Activated CD8-positive, alpha-beta memory T cell treated with anti-CD3 and anti-CD28 coated beads, Interleukin-2, amount 10 ng/mL, durations not matched to agents 7 days and 5 days (primary cell): ENCODE measurements at regions not wholly inside any gene's neighbourhood (a gene's known extent, or its start where the extent isn't known, plus 50 kb on each side); places are given as distances from the start of the nearest gene placed in this dataset.

Source experiments
- ATAC-seq: fragments of 150-1000 bp; cut with Tn5 transposase; one replicate; pipeline ENCODE4 v1.10.0; 2021; ENCODE audit warnings: moderate library complexity
- CTCF ChIA-PET: fragments of 350-600 bp; sonication (Branson Sonifier 250); formaldehyde crosslinking; loops from one replicate; lab custom pipeline; 2021; ENCODE audit warnings: antibody characterized with exemption; lab: Charles Lee
- DNase-seq: peaks from one replicate; pipeline ENCODE4 v3.0.0-alpha.2; 2020
- H3K27ac Mint-ChIP-seq: one replicate; pipeline ENCODE4 v1.8.0; 2021; ENCODE audit warnings: mild to moderate bottlenecking, mixed read lengths
- H3K27me3 Mint-ChIP-seq: one replicate; pipeline ENCODE4 v1.8.0; 2021; ENCODE audit warnings: mixed read lengths
- H3K36me3 Mint-ChIP-seq: one replicate; pipeline ENCODE4 v1.8.0; 2021; ENCODE audit warnings: mild to moderate bottlenecking, mixed read lengths
- H3K4me1 Mint-ChIP-seq: one replicate; pipeline ENCODE4 v1.8.0; 2021; ENCODE audit warnings: mixed read lengths
- H3K4me3 Mint-ChIP-seq: one replicate; pipeline ENCODE4 v1.8.0; 2021; ENCODE audit warnings: mild to moderate bottlenecking, moderate library complexity, mixed read lengths
- H3K9me3 Mint-ChIP-seq: one replicate; pipeline ENCODE4 v1.8.0; 2022; ENCODE audit warnings: low read depth, mixed read lengths

DNA sequence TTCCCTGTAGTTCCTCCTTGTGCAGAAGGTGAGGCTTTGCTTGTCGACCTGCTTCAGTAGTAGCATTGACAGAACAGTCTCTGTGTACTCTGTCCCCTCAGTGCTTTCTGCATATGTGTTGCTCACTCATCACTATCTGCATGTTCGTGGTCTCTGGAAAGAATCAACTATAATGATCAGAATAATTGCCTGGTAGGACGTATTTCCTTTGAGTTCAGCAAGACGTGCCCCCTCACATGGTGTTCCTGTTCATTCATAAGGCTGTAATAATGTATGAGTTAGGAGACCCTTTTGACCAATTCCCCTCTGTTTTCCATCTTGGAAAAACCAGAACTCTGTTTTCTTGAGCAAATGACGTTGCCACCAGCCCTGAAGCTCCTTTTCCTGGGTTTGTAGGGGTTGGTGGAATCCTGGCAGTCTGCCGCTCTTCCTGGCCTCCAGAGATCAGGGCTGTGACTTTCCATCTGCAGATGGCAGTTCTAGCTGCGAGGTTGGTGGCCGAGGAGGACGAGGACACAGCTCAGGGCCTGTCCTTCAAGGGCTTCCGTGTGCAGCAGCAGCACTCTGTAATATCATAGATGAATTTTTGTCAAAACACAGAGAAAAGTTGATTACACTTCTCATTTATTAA lies 61.9 kb downstream of the EXOSC2 start:
- Mint-ChIP-seq H3K9me3 (no peaks in the 10 kb centered on the region), H3K4me3 (no peak overlapping the region), H3K4me1 (peaks cover 2% of the 10 kb centered on the region), H3K36me3 (no peaks in the 10 kb centered on the region), H3K27ac (no peak overlapping the region), H3K27me3 (no peaks in the 10 kb centered on the region)
- no peak for ATAC-seq
- no peak for DNase-seq
- CTCF ChIA-PET: interaction anchor here (1.7 kb wide), 2 partner anchors 9 to 14 kb away, joined by 4 read pairs; no protein-coding TSS in a partner anchor

DNA sequence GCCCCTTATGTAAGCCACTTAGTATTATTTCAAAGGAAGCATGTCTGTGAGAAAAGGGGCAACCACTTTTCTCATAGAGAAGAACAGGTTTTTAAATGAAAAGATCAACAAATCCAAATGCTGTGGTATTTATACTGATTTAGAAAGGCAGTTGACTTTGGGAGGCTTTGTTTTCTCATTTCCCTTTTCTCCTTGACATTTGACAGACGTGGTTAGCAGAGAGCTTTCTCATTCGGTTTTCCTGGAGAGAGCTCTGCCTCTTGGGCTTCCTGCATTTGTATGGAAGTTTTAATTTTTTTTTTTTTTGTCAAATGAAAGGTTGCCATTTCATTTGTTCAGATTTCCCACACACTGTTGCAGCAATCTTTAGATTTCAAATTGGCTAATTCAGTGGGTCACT lies 62.5 kb downstream of the EXOSC2 start:
- CTCF ChIA-PET: interaction anchor here (0.8 to 1.7 kb wide), 2 partner anchors 9 to 290 kb away, joined by 3 to 4 read pairs; no protein-coding TSS in a partner anchor

DNA sequence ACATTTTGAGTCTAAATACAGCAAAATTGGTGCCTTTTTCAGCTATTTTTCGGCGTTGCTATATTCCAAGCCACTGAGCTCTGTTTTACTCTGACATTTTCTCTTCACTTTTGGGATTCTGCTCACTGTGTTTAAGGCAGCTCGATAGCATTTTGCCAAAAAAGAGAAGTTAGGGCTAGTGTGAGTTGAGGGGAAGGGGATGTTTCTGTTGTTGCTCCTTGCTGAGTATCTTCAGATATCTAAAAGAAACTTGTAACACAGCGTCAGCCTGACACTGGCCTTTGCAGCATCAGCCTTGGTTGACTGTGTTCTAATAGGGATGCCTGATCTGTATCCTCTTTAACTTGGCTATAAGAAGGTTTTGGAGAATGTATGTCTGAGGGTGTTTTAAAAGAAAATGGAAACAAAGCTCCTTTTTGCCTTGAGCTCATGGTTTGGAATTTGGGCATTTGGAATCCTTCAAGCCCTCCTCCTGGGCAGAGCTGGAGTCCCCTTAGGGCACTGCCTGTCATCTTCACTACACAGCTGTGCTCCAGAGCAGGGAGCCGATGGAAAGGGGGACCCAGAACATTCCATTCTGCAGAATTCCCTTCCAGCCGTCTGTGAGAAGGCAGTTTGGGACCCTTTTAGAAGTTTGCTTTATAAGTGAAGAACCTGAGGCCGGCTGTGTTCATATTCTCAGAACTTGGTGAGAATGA lies 63.0 kb downstream of the EXOSC2 start:
- CTCF ChIA-PET: interaction anchor here (0.8 to 1.7 kb wide), 3 partner anchors 8 to 291 kb away, joined by 3 to 4 read pairs (median 3); no protein-coding TSS in a partner anchor
- no peaks in the 10 kb centered on the region for H3K27me3 Mint-ChIP-seq
- no peak overlapping the region for H3K4me3 Mint-ChIP-seq
- H3K4me1 Mint-ChIP-seq: peaks cover 7% of the 10 kb centered on the region
- no peaks in the 10 kb centered on the region for H3K36me3 Mint-ChIP-seq
- H3K27ac Mint-ChIP-seq: no peak overlapping the region
- no peak for DNase-seq
- H3K9me3 Mint-ChIP-seq: no peaks in the 10 kb centered on the region
- no peak for ATAC-seq

More for the DNA sequence above, 62.5 kb downstream of the EXOSC2 start:
- Mint-ChIP-seq H3K27me3 (no peaks in the 10 kb centered on the region), H3K36me3 (no peaks in the 10 kb centered on the region), H3K4me1 (peaks cover 2% of the 10 kb centered on the region), H3K27ac (no peak overlapping the region), H3K4me3 (no peak overlapping the region), H3K9me3 (no peaks in the 10 kb centered on the region)
- no peak for DNase-seq
- no peak for ATAC-seq

DNA sequence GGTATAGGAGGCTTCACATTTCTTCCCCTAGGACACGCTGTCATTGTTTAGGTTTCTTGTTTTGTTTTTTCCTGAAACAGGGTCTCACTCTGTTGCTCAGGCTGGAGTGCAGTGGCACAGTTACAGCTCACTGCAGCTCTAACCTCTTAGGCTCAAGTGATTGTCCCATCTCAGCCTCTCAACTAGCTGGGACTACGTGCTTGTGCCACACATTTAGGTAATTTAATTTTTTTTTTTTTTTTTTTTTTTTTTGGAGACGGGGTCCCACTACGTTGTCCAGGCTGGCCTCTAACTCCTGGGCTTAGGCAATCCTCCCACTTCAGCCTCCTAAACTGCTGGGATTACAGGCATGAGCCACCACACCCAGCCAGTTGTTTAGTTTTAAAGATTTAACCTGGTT lies 66.2 kb downstream of the EXOSC2 start:
- DNase-seq (no peak), ATAC-seq (no peak)
- H3K9me3 Mint-ChIP-seq: no peaks in the 10 kb centered on the region
- CTCF ChIA-PET: interaction anchor here (0.8 to 1.2 kb wide), 3 partner anchors 106 to 287 kb away, joined by 3 read pairs; no protein-coding TSS in a partner anchor
- no peak overlapping the region for H3K4me3 Mint-ChIP-seq
- H3K27me3 Mint-ChIP-seq: no peaks in the 10 kb centered on the region
- peaks cover 28% of the 10 kb centered on the region for H3K4me1 Mint-ChIP-seq
- H3K36me3 Mint-ChIP-seq: no peaks in the 10 kb centered on the region
- H3K27ac Mint-ChIP-seq: no peak overlapping the region

DNA sequence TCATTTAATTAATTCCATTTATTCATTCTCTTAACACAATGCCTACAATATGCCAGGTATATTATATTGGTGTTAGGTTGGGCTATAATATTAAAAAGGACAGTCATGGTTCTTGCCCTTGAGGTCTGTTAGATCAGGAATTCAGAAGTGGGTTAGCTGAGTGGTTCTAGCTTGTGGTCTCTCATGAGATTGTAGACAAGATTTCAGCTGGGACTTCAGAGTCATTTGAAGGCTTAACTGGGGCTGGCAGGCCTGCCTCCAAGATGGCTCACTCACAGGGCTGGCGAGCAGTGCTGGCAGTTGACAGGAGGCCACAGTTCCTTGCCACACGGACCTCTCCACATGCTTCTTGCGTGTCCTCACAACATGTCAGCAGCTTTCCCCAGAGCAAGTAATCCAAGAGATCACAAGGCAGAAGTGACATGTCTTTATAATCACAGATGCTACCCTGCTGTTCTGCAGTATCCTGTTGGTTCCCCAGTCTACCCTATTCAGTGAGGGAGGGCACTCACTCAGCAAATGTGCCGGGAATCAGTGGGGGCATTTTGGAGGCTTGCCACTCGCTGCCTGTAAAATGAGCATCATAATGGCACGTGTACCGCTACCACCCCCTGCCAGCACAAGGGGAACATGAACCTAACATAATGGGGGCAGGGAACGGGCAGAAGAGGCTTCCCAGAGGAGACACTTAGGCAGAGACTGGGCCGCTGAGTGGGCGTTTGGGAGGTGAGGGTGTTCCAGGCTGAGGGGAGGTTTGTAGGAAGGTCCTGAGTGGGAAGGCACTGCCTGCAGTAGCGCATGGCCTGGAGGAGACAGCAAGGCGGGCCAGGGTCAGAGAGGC lies 70.0 kb downstream of the EXOSC2 start:
- peak; percentile 39 for DNase-seq
- ATAC-seq: no peak
- CTCF ChIA-PET: interaction anchor here (1.3 kb wide), 1 partner anchor 8 kb away, joined by 4 read pairs; no protein-coding TSS in a partner anchor
- Mint-ChIP-seq H3K27ac (peak overlapping the region; percentile 38), H3K27me3 (no peaks in the 10 kb centered on the region), H3K4me1 (peaks cover 56% of the 10 kb centered on the region), H3K9me3 (no peaks in the 10 kb centered on the region), H3K4me3 (no peak overlapping the region), H3K36me3 (no peaks in the 10 kb centered on the region)

DNA sequence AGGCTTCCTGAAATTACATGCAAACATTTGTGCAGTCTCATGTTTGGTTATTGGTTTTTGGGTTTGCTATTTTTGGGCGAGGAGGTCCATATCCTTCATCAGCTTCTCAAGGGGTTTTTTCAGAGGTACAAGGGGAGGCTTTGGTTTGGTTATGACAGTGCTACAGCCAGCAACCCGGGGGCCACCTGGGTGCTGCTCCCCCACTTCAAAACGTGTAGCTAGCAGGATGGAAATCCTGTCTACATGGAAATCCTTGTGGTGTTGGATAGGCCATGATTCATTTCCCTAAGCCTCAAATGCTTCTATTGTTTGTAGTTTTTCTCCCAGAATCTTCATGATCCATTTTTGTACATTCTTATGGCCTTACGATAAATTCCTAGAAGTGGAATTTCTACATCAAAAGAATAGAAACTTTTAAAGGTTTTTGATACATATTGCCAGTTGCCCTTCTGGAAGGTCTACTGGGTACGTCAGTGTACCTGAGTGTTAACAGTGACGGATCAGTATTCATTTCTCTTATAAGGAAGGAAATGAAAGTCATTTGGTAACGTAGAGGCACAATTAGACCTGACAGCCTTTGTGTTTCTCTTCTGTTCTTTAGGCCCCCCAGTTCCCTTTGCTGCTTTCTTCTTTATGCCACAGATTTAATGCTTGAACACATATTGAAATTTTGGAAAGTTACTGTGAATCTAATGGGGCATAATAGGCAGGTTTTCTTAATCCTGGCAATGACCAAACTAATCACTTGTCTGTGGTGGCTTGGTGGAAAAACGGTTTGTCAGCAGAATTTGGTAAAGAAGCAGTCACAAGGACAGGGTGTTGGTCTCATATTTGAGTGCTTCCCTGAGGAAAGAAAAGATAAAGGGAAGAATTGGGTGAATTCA lies 69.7 kb upstream of the ABL1 start:
- H3K27me3 Mint-ChIP-seq: no peaks in the 10 kb centered on the region
- peaks cover 56% of the 10 kb centered on the region for H3K4me1 Mint-ChIP-seq
- ATAC-seq: peak; percentile 63
- no peaks in the 10 kb centered on the region for H3K9me3 Mint-ChIP-seq
- peak overlapping the region; percentile 68 for H3K27ac Mint-ChIP-seq
- peak overlapping the region; percentile 4 for H3K4me3 Mint-ChIP-seq
- CTCF ChIA-PET: interaction anchor here (0.6 to 1.3 kb wide), 2 partner anchors 9 to 34 kb away, joined by 3 to 4 read pairs; no protein-coding TSS in a partner anchor
- H3K36me3 Mint-ChIP-seq: no peaks in the 10 kb centered on the region
- DNase-seq: peak; percentile 57

DNA sequence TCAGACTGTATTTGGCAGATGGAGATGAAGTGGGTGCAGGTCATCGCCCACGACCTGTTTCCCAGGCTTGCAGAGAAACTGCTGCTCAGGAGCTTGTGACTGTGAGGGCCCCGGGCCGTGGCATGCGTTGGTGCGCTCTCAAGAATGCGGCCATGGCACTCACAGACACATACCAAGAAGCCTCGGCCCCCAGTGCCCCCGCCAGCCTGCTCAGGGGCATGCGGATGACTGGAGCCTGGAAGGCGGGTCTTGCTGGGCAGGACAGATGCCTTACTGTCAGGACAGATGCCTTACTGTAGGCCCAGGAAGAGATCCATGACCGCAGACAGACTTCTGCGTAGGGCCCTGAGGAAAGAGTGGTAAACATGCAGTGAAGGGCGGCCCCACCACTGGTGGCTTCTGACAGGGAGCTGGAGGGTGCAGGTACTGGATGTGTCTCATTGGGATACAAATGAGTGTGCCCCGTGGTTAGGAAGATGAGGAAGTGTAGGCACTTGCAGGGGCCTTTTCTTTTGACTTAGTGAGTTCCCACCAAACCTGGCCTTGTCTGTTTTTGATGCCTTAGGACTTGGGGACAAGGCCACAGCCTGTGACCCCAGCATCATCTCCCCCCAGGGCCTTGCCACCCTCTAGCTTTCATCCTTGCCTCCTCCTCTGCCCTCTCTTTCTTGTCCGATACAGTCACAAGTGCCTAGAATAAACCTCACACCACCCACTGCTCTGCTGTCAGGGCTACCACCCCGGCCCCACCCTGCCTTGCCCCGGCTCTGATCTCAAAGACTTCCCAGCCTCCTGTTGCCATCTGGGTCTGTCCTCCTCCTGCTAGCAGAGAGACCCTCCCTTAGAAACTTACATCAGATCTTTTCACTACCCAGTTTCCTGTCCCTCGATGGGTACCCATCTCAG lies 68.8 kb upstream of the ABL1 start:
- Mint-ChIP-seq H3K27me3 (no peaks in the 10 kb centered on the region), H3K27ac (peak overlapping the region; percentile 68), H3K36me3 (no peaks in the 10 kb centered on the region), H3K4me1 (peaks cover 54% of the 10 kb centered on the region), H3K4me3 (no peak overlapping the region), H3K9me3 (no peaks in the 10 kb centered on the region)
- CTCF ChIA-PET: interaction anchor here (0.9 kb wide), 1 partner anchor 104 kb away, joined by 3 read pairs; no protein-coding TSS in a partner anchor
- no peak for DNase-seq
- ATAC-seq: no peak

DNA sequence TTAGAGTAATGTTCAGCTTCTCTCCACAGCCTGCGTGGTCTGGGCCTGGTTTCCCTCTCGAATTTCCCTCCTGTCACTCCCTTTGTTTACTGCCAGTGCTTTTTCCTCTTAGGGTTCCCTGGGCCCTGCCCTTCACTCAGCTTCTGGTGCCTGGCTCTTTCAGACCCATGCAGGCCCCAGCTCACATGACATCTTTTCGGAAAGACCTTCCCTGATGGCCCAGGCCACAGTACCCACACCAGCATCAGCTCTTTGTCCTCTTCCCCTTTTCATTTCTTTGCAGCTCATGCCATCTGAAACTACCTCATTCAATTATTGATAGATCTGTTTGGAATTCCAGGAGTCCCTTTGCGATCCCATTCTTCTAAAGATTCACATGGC lies 68.1 kb upstream of the ABL1 start:
- CTCF ChIA-PET: interaction anchor here (0.9 kb wide), 1 partner anchor 103 kb away, joined by 3 read pairs; no protein-coding TSS in a partner anchor
- no peaks in the 10 kb centered on the region for H3K27me3 Mint-ChIP-seq
- ATAC-seq (no peak), DNase-seq (no peak)
- no peaks in the 10 kb centered on the region for H3K36me3 Mint-ChIP-seq
- peak overlapping the region; percentile 41 for H3K27ac Mint-ChIP-seq
- H3K9me3 Mint-ChIP-seq: no peaks in the 10 kb centered on the region
- no peak overlapping the region for H3K4me3 Mint-ChIP-seq
- peaks cover 50% of the 10 kb centered on the region for H3K4me1 Mint-ChIP-seq

DNA sequence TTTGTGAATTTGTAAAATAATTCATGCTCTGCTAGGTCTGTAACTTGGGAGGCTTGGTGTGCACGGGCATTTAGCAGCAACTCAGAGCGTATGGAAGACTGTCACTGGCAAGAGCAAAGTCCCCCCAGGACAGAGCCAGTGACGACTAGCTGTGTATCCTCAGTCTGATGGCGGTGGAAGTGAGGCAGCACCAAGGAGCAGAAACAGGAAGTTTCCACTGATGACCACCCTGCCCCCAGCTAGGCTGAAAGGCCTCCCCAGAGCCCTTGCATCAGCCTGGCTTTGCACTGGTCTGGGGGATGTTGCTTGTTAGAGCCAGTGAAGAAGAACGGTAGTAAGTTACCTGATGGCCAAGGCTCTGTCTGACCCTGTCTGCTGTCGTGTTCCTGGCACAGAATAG lies 66.8 kb upstream of the ABL1 start:
- Mint-ChIP-seq H3K36me3 (no peaks in the 10 kb centered on the region), H3K9me3 (no peaks in the 10 kb centered on the region), H3K4me1 (peaks cover 44% of the 10 kb centered on the region), H3K27ac (no peak overlapping the region), H3K27me3 (no peaks in the 10 kb centered on the region), H3K4me3 (no peak overlapping the region)
- DNase-seq: no peak
- CTCF ChIA-PET: interaction anchor here (0.7 to 1.2 kb wide), 3 partner anchors 67 to 102 kb away, joined by 3 to 5 read pairs (median 3); no protein-coding TSS in a partner anchor
- ATAC-seq: no peak

DNA sequence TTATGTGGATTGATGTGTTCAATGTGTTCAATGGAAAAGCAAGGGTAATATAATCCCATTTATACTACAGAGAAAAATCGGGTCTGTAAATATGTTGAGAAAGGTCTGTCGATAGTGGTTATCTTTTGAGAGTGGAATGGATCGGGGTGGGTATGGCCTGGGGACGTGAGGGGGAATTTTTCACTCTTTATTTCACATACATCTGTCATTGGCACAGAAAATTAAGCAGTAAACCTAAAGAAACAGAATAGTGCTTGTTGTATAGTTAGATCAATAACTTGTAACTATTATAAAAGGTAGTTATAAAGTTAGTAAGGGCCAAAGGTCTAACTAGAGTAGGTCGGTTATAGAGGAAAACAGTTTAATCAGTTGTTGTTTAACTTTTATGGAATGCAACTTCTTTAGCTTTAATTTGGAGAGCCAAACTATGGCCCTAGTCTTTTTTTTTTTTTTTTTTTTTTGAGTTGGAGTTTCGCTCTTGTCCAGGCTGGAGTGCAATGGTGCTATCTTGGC lies 66.1 kb upstream of the ABL1 start:
- Mint-ChIP-seq H3K27ac (no peak overlapping the region), H3K36me3 (no peaks in the 10 kb centered on the region), H3K4me3 (no peak overlapping the region), H3K27me3 (no peaks in the 10 kb centered on the region), H3K4me1 (peaks cover 37% of the 10 kb centered on the region), H3K9me3 (no peaks in the 10 kb centered on the region)
- ATAC-seq (no peak), DNase-seq (no peak)
- CTCF ChIA-PET: interaction anchor here (1.2 kb wide), 2 partner anchors 95 to 101 kb away, joined by 3 to 5 read pairs; no protein-coding TSS in a partner anchor

DNA sequence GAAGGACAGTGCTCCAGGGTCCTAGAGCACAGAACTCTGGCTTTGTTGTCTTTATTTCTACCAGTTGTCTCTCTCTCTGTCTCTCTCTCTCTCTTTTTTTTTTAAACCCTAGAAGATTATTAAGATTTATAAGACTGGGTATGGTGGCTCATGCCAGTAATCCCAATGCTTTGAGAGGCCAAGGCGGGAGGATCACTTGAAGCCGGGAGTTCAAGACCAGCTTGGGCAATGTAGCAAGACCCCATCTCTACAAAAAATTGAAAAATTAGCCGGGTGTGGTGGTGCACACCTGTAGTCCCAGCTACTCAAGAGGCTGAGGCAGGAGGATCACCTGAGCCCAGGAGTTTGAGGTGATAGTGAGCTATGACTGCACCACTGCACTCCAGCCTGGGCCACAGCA lies 65.0 kb upstream of the ABL1 start:
- Mint-ChIP-seq H3K27ac (no peak overlapping the region), H3K27me3 (no peaks in the 10 kb centered on the region), H3K36me3 (no peaks in the 10 kb centered on the region), H3K4me3 (no peak overlapping the region), H3K9me3 (peaks cover 3% of the 10 kb centered on the region), H3K4me1 (peaks cover 32% of the 10 kb centered on the region)
- ATAC-seq (no peak), DNase-seq (no peak)
- CTCF ChIA-PET: no interaction called here
